ENCODE measurements at regions not wholly inside any gene's neighbourhood (a gene's known extent, or its start where the extent isn't known, plus 50 kb on each side); places are given as distances from the start of the nearest gene placed in this dataset.

GRCh38 chr12:115438314-115438713 is 754.3 kb upstream of the TBX3 start:
- TF ChIP-seq CTCF (IDR thresholded peaks at IDR 0.05) (no peak), EZH2 (IDR thresholded peaks at IDR 0.05) (no peak), EZH2phosphoT487 (IDR thresholded peaks at IDR 0.05) (no peak)
